H1 (cell line): ENCODE measurements at regions not wholly inside any gene's neighbourhood (a gene's known extent, or its start where the extent isn't known, plus 50 kb on each side); places are given as distances from the start of the nearest gene placed in this dataset.

Source experiments
- CTCF ChIA-PET: fragments of 300-600 bp; sonication (Branson Sonifier 250); formaldehyde crosslinking; loops from one replicate; lab custom pipeline; 2021; ENCODE audit not compliant: partially characterized antibody; lab: Charles Lee
- POLR2A ChIA-PET: fragments of 300-600 bp; sonication (Branson Sonifier 250); formaldehyde crosslinking; loops from one replicate; lab custom pipeline; 2021; ENCODE audit warnings: inconsistent platforms; ENCODE audit not compliant: partially characterized antibody; lab: Charles Lee
- DNase-seq, 2 experiments: peaks; one replicate each; pipeline versions ENCODE4 v3.0.0 to v3.0.0-alpha.2; 2010 to 2022; ENCODE audit warnings: low spot score in 2 of 2, low read depth in 1 of 2, mixed read lengths in 1 of 2
- FAIRE-seq: peaks from 2 replicates; lab custom pipeline; 2011; peaks lifted over from hg19 to GRCh38; lab: Jason Lieb, UNC
- H2AFZ ChIP-seq: 2 replicates; pipeline ENCODE4 v1.8.1; 2012; ENCODE audit warnings: low read length, inconsistent platforms
- H2AK5ac ChIP-seq: 2 replicates; pipeline ENCODE4 v1.6.1; 2013; ENCODE audit warnings: low read depth, low read length
- H2BK120ac ChIP-seq: replicated peaks from 2 replicates; pipeline ENCODE3; 2013; ENCODE audit warnings: low read depth, low read length, inconsistent platforms
- H2BK12ac ChIP-seq: 2 replicates; pipeline ENCODE4 v1.6.1; 2013; ENCODE audit warnings: low read depth, low read length
- H2BK15ac ChIP-seq: 2 replicates; pipeline ENCODE4 v1.6.1; 2013; ENCODE audit warnings: low read length
- H2BK20ac ChIP-seq: 2 replicates; pipeline ENCODE4 v1.6.1; 2013; ENCODE audit warnings: low read length
- H2BK5ac ChIP-seq: 2 replicates; pipeline ENCODE4 v1.6.1; 2013; ENCODE audit warnings: low read depth, low read length
- H3K14ac ChIP-seq: 2 replicates; pipeline ENCODE4 v1.6.1; 2013; ENCODE audit warnings: inconsistent platforms; ENCODE audit not compliant: insufficient read length
- H3K18ac ChIP-seq: 2 replicates; pipeline ENCODE4 v1.6.1; 2013; ENCODE audit warnings: low read length; ENCODE audit errors: extremely low read depth
- H3K23ac ChIP-seq: 2 replicates; pipeline ENCODE4 v1.6.1; 2013; ENCODE audit warnings: inconsistent platforms; ENCODE audit not compliant: insufficient read length
- H3K23me2 ChIP-seq: 2 replicates; pipeline ENCODE4 v1.6.1; 2013; ENCODE audit warnings: low read depth, low read length
- H3K27ac ChIP-seq: 2 replicates; pipeline ENCODE4 v1.6.1; 2011; ENCODE audit warnings: low read depth, low read length, inconsistent platforms
- H3K27me3 ChIP-seq, 4 experiments: replicated peaks in 1 of 4; 1 replicate in 1 of 4; 2 replicates in 3 of 4; pipeline versions ENCODE4 v1.6.1 to v1.8.1; 2011 to 2013; ENCODE audit warnings: low read length in 3 of 4, mild to moderate bottlenecking in 3 of 4, inconsistent platforms in 2 of 4, mixed read lengths in 2 of 4, moderate library complexity in 1 of 4; ENCODE audit not compliant: control insufficient read depth in 3 of 4, insufficient read depth in 3 of 4; ENCODE audit errors: extremely low read depth in 1 of 4
- H3K36me3 ChIP-seq, 4 experiments: 2 replicates each; pipeline versions ENCODE4 v1.6.1 to v1.8.1; 2011 to 2013; ENCODE audit warnings: mild to moderate bottlenecking in 4 of 4, low read length in 3 of 4, moderate library complexity in 2 of 4, control low read depth in 1 of 4, inconsistent platforms in 1 of 4; ENCODE audit not compliant: insufficient read depth in 4 of 4, control insufficient read depth in 2 of 4
- H3K4ac ChIP-seq: replicated peaks from 2 replicates; pipeline ENCODE3; 2013; ENCODE audit warnings: low read length, low read depth, mixed read lengths, inconsistent platforms; ENCODE audit not compliant: insufficient read length
- H3K4me1 ChIP-seq, 4 experiments: replicated peaks in 1 of 4; 1 replicate in 1 of 4; 2 replicates in 3 of 4; pipeline versions ENCODE4 v1.6.1 to v1.8.1; 2011 to 2013; ENCODE audit warnings: low read length in 3 of 4, inconsistent platforms in 2 of 4, mixed read lengths in 1 of 4; ENCODE audit not compliant: insufficient read depth in 4 of 4, control insufficient read depth in 3 of 4
- H3K4me2 ChIP-seq, 2 experiments: 2 replicates each; pipeline versions ENCODE4 v1.6.1 to v1.8.1; 2011 to 2013; ENCODE audit warnings: low read depth in 2 of 2, low read length in 2 of 2, control low read depth in 1 of 2, inconsistent platforms in 1 of 2, mild to moderate bottlenecking in 1 of 2; ENCODE audit not compliant: insufficient read depth in 1 of 2
- H3K4me3 ChIP-seq, 4 experiments: fragments of 200-600, 300-600 bp in 1 of 4; sonication (generic), shearing (Covaris generic), sonication (Bioruptor Twin) in 1 of 4; 2 replicates each; pipeline versions ENCODE4 v1.5.1 to v1.8.1; 2011 to 2016; ENCODE audit warnings: low read length in 4 of 4, low read depth in 3 of 4, control low read depth in 2 of 4, inconsistent platforms in 2 of 4, mild to moderate bottlenecking in 2 of 4, mixed read lengths in 1 of 4, moderate library complexity in 1 of 4; ENCODE audit not compliant: insufficient read depth in 2 of 4; ENCODE audit errors: extremely low read depth in 1 of 4
- H3K56ac ChIP-seq: replicated peaks from 2 replicates; pipeline ENCODE3; 2013; ENCODE audit warnings: low read depth, mild to moderate bottlenecking, mixed read lengths, low read length, inconsistent platforms; ENCODE audit not compliant: insufficient read length
- H3K79me1 ChIP-seq: 2 replicates; pipeline ENCODE4 v1.6.1; 2013; ENCODE audit warnings: low read depth, low read length, control low read depth
- H3K79me2 ChIP-seq, 2 experiments: 2 replicates each; pipeline versions ENCODE4 v1.6.1 to v1.8.1; 2012 to 2013; ENCODE audit warnings: low read length in 2 of 2, mild to moderate bottlenecking in 2 of 2, inconsistent platforms in 1 of 2; ENCODE audit not compliant: insufficient read depth in 2 of 2, control insufficient read depth in 1 of 2
- H3K9ac ChIP-seq, 4 experiments: replicated peaks in 1 of 4; 1 replicate in 1 of 4; 2 replicates in 3 of 4; pipeline versions ENCODE4 v1.6.1 to v1.8.1; 2011 to 2013; ENCODE audit warnings: low read depth in 3 of 4, low read length in 3 of 4, control low read depth in 2 of 4, mild to moderate bottlenecking in 2 of 4, moderate library complexity in 2 of 4, inconsistent platforms in 1 of 4; ENCODE audit errors: extremely low read depth in 1 of 4
- H3K9me3 ChIP-seq, 2 experiments: 2 replicates each; pipeline versions ENCODE4 v1.6.1 to v1.8.1; 2012 to 2013; ENCODE audit warnings: mild to moderate bottlenecking in 2 of 2, moderate library complexity in 2 of 2, control low read depth in 1 of 2, inconsistent platforms in 1 of 2, low read depth in 1 of 2, low read length in 1 of 2, mixed read lengths in 1 of 2; ENCODE audit not compliant: insufficient read depth in 2 of 2
- H4K20me1 ChIP-seq, 2 experiments: replicated peaks in 1 of 2; 2 replicates each; pipeline versions ENCODE3 to v1.8.1; 2011 to 2013; ENCODE audit warnings: inconsistent platforms in 2 of 2, low read length in 2 of 2, mild to moderate bottlenecking in 1 of 2; ENCODE audit not compliant: insufficient read depth in 2 of 2, control insufficient read depth in 1 of 2
- H4K5ac ChIP-seq: 2 replicates; pipeline ENCODE4 v1.6.1; 2013; ENCODE audit warnings: low read length, low read depth, mixed read lengths, inconsistent platforms; ENCODE audit not compliant: insufficient read length
- H4K8ac ChIP-seq: 2 replicates; pipeline ENCODE4 v1.8.0; 2013; ENCODE audit warnings: mild to moderate bottlenecking, moderate library complexity, low read length, inconsistent platforms; ENCODE audit not compliant: insufficient read depth; ENCODE audit errors: extremely low read depth
- H4K91ac ChIP-seq: replicated peaks from 2 replicates; pipeline ENCODE3; 2013; ENCODE audit warnings: low read length, mixed read lengths, inconsistent platforms; ENCODE audit not compliant: insufficient read length
- GABPA ChIP-seq: IDR thresholded peaks from 2 replicates; pipeline ENCODE4 v1.6.1; 2011; ENCODE audit warnings: mild to moderate bottlenecking, low read length, moderate library complexity, borderline replicate concordance; ENCODE audit not compliant: insufficient read depth
- GTF2F1 ChIP-seq: IDR thresholded peaks from 2 replicates; pipeline ENCODE4 v1.6.1; 2012; ENCODE audit warnings: low read depth, low read length, improper control_type of control experiment, borderline replicate concordance
- KDM5A ChIP-seq: fragments of 200-600 bp; IDR thresholded peaks from 2 replicates; pipeline ENCODE4 v1.7.1; 2012; ENCODE audit warnings: mild to moderate bottlenecking, low read length, inconsistent platforms, mixed read lengths
- PHF8 ChIP-seq: fragments of 200-600 bp; sonication (generic); conservative IDR thresholded peaks from 2 replicates; pipeline ENCODE4 v1.7.1; 2012; ENCODE audit warnings: low read depth, mild to moderate bottlenecking, inconsistent platforms, low read length, moderate library complexity
- POLR2AphosphoS5 ChIP-seq: IDR thresholded peaks from 2 replicates; pipeline ENCODE4 v1.6.1; 2011; ENCODE audit warnings: low read depth, low read length
- RNF2 ChIP-seq: fragments of 200-900, 300-1000 bp; sonication (generic); IDR thresholded peaks from 2 replicates; pipeline ENCODE4 v1.7.1; 2016; ENCODE audit warnings: borderline replicate concordance, low read depth, mild to moderate bottlenecking, antibody characterized with exemption, low read length; ENCODE audit not compliant: poor library complexity, severe bottlenecking; ENCODE audit errors: missing control alignments
- RXRA ChIP-seq: IDR thresholded peaks from 2 replicates; pipeline ENCODE4 v1.6.1; 2011; ENCODE audit warnings: low read depth, mild to moderate bottlenecking, low read length, moderate library complexity; ENCODE audit not compliant: insufficient read depth
- SAP30 ChIP-seq: fragments of 300-600 bp; sonication (generic); IDR thresholded peaks from 2 replicates; pipeline ENCODE4 v1.7.1; 2012; ENCODE audit warnings: low read length, moderate library complexity, mild to moderate bottlenecking, inconsistent platforms; ENCODE audit not compliant: insufficient read depth, insufficient replicate concordance
- SIN3A ChIP-seq, 2 experiments: IDR thresholded peaks in 1 of 2; conservative IDR thresholded peaks in 1 of 2; 2 replicates each; pipeline ENCODE4 v1.6.1; 2011 to 2012; ENCODE audit warnings: low read length in 2 of 2, improper control_type of control experiment in 1 of 2, low read depth in 1 of 2, mild to moderate bottlenecking in 1 of 2
- SRF ChIP-seq: IDR thresholded peaks from 2 replicates; pipeline ENCODE4 v1.6.1; 2011; ENCODE audit warnings: mild to moderate bottlenecking, low read depth, low read length, moderate library complexity
- WGBS, 2 experiments: shearing (Covaris generic) in 1 of 2; methylation state at CpG; one replicate each; pipeline versions ENCODE4 v1.1.6 to v1.1.7; 2013 to 2015; ENCODE audit warnings: low lambda C conversion rate in 2 of 2, mixed read lengths in 2 of 2, inconsistent platforms in 1 of 2, low coverage in 1 of 2, missing lambda C conversion rate in 1 of 2; ENCODE audit not compliant: insufficient replicate concordance in 2 of 2, insufficient coverage in 1 of 2, insufficient read length in 1 of 2; ENCODE audit errors: extremely low coverage in 1 of 2, missing lambda C conversion rate in 1 of 2; 5-methylcytosine and 5-hydroxymethylcytosine counted together
- TF ChIP-seq, protein P1 (sequence below), 3 experiments: IDR thresholded peaks; 1 replicate in 2 of 3; 2 replicates in 1 of 3; pipeline versions ENCODE4 v1.5.1 to v1.6.1; 2011; ENCODE audit warnings: low read length in 3 of 3, mild to moderate bottlenecking in 3 of 3, inconsistent platforms in 2 of 3, low read depth in 1 of 3, moderate library complexity in 1 of 3; ENCODE audit not compliant: insufficient read depth in 1 of 3; ENCODE audit errors: control extremely low read depth in 1 of 3

DNA sequence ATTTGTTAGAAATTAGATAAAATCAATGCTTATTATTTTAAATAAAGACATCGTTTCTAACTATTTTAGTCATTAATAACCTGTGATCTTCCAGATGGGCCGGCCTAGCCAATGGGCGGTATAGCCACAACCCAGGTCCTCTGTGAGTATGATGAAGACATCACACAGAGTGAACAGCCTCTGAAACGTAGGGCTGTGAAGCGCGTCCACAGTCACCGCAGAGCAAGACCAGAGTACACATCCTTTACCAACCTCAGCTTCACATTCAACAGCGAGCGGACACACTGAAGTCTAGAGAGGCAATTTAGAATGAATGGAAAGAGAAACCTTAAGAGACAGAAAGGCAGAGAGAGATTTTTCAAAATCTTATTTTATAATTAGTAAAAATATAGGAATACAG lies 125.0 kb upstream of the RPS6KA2 start:
- H3K79me1 ChIP-seq = no peaks in the 10 kb centered on the region
- H4K5ac ChIP-seq = no peak overlapping the region
- no peak overlapping the region for H3K4ac ChIP-seq
- no peak overlapping the region for H3K4me3 ChIP-seq
- ChIA-PET POLR2A (no interaction called here), CTCF (interaction anchor here (1.0 to 2.4 kb wide), 3 partner anchors 13 to 23 kb away, joined by 3 to 8 read pairs (median 4); no protein-coding TSS in a partner anchor)
- no peak overlapping the region for H3K56ac ChIP-seq
- no peak overlapping the region for H4K8ac ChIP-seq
- no peak overlapping the region for H3K18ac ChIP-seq
- H2BK5ac ChIP-seq = no peak overlapping the region
- H3K23me2 ChIP-seq = no peaks in the 10 kb centered on the region
- no peaks in the 10 kb centered on the region for H4K20me1 ChIP-seq
- H4K91ac ChIP-seq = peak overlapping the region; percentile 71
- H3K4me2 ChIP-seq = no peak overlapping the region
- no peak overlapping the region for H2AFZ ChIP-seq
- no peak overlapping the region for H2AK5ac ChIP-seq
- no peak overlapping the region for H2BK15ac ChIP-seq
- H3K27me3 ChIP-seq = no peaks in the 10 kb centered on the region; a peak in 1 of 7 replicates
- no peaks in the 10 kb centered on the region for H3K79me2 ChIP-seq
- no peak overlapping the region for H3K9ac ChIP-seq
- no peak overlapping the region for H2BK120ac ChIP-seq
- H2BK20ac ChIP-seq = no peak overlapping the region
- H3K27ac ChIP-seq = no peak overlapping the region
- H3K23ac ChIP-seq = no peak overlapping the region
- FAIRE-seq (no peak), DNase-seq (no peak)
- no peaks in the 10 kb centered on the region for H3K36me3 ChIP-seq
- WGBS, 2 experiments = 87% methylated on average over 9 of the region's 9 CpGs; no CpG with 5 or more reads in 1 of the 2 experiments
- H3K9me3 ChIP-seq = no peaks in the 10 kb centered on the region
- H3K14ac ChIP-seq = no peak overlapping the region
- peaks cover 0 to 38% (median 18%) of the 10 kb centered on the region in 4 experiments; a peak in 6 of 7 replicates for H3K4me1 ChIP-seq
- 0 out of 2 replicates have a peak overlapping the region, but pooled peaks have one; percentile 50 for H2BK12ac ChIP-seq
- TF ChIP-seq GABPA (no peak), KDM5A (no peak), SAP30 (no peak), POLR2AphosphoS5 (no peak), RNF2 (no peak), SIN3A (conservative IDR thresholded peaks at IDR 0.05 in 1 of 2, IDR thresholded peaks at IDR 0.05 in 1 of 2; ENCODE audit: low read depth in 1 of 2, low read length in 2 of 2) (no peak), RXRA (no peak), SRF (no peak), PHF8 (no peak), GTF2F1 (no peak)
- TF ChIP-seq, protein P1, sequence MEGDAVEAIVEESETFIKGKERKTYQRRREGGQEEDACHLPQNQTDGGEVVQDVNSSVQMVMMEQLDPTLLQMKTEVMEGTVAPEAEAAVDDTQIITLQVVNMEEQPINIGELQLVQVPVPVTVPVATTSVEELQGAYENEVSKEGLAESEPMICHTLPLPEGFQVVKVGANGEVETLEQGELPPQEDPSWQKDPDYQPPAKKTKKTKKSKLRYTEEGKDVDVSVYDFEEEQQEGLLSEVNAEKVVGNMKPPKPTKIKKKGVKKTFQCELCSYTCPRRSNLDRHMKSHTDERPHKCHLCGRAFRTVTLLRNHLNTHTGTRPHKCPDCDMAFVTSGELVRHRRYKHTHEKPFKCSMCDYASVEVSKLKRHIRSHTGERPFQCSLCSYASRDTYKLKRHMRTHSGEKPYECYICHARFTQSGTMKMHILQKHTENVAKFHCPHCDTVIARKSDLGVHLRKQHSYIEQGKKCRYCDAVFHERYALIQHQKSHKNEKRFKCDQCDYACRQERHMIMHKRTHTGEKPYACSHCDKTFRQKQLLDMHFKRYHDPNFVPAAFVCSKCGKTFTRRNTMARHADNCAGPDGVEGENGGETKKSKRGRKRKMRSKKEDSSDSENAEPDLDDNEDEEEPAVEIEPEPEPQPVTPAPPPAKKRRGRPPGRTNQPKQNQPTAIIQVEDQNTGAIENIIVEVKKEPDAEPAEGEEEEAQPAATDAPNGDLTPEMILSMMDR (IDR thresholded peaks at IDR 0.05; ENCODE audit: control extremely low read depth in 1 of 3, insufficient read depth in 1 of 3, low read depth in 1 of 3, low read length in 3 of 3) = no peak
